GM12878 (cell line): ENCODE measurements at regions not wholly inside any gene's neighbourhood (a gene's known extent, or its start where the extent isn't known, plus 50 kb on each side); places are given as distances from the start of the nearest gene placed in this dataset.

Experiments used
- ATAC-seq: fragments of 200-7000 bp; cut with Tn5 transposase; 3 replicates; pipeline ENCODE4 v1.9.1; 2020; ENCODE audit warnings: mild to moderate bottlenecking, moderate library complexity
- BruUV-seq: library from RNA; stranded (reverse); fragments of 400-500 nt; replicated peaks from 2 replicates; lab custom pipeline; 2021; lab: Mats Ljungman, UMichigan
- CTCF ChIA-PET: fragments of 300-600 bp; sonication (Branson Sonifier 250); formaldehyde crosslinking; extraction: SDS; loops from one replicate; lab custom pipeline; 2021; ENCODE audit warnings: inconsistent platforms; lab: Yijun Ruan, JAX
- POLR2A ChIA-PET: fragments of 350-600 bp; formaldehyde crosslinking; extraction: SDS; loops from one replicate; lab custom pipeline; 2021; ENCODE audit warnings: inconsistent platforms; lab: Charles Lee
- RAD21 ChIA-PET: fragments of 300-600 bp; sonication (Branson Sonifier 250); formaldehyde crosslinking; loops from one replicate; lab custom pipeline; 2023; ENCODE audit warnings: antibody characterized with exemption; ENCODE audit not compliant: unreplicated experiment; lab: Charles Lee
- SMC1A ChIA-PET: fragments of 300-600 bp; sonication (Branson Sonifier 250); formaldehyde crosslinking; loops from one replicate; lab custom pipeline; 2023; ENCODE audit not compliant: unreplicated experiment, uncharacterized antibody; lab: Charles Lee
- DNase-seq: peaks from one replicate; pipeline ENCODE4 v3.0.0-alpha.2; 2011; ENCODE audit warnings: low read depth, low spot score
- FAIRE-seq: peaks from 3 replicates; lab custom pipeline; 2011; peaks lifted over from hg19 to GRCh38; lab: Jason Lieb, UNC
- H2AFZ ChIP-seq: 2 replicates; pipeline ENCODE4 v1.6.0; 2011; ENCODE audit warnings: low read depth, low read length, control low read depth; ENCODE audit not compliant: control insufficient read depth
- H3K27ac ChIP-seq: 2 replicates; pipeline ENCODE4 v1.5.1; 2011; ENCODE audit warnings: control low read depth; ENCODE audit not compliant: control insufficient read depth, insufficient read depth
- H3K27me3 ChIP-seq, 2 experiments: replicated peaks in 1 of 2; 2 replicates each; pipeline versions ENCODE4 v1.6.0 to v1.6.1; 2011; ENCODE audit warnings: low read length in 1 of 2; ENCODE audit not compliant: control insufficient read depth in 2 of 2, insufficient read depth in 2 of 2
- H3K36me3 ChIP-seq, 2 experiments: 2 replicates each; pipeline ENCODE4 v1.5.1; 2011; ENCODE audit warnings: low read length in 1 of 2; ENCODE audit not compliant: control insufficient read depth in 2 of 2, insufficient read depth in 2 of 2
- H3K4me1 ChIP-seq: 2 replicates; pipeline ENCODE4 v1.6.1; 2011; ENCODE audit warnings: mild to moderate bottlenecking, low read length, moderate library complexity, mixed read lengths; ENCODE audit not compliant: control insufficient read depth, insufficient read depth
- H3K4me2 ChIP-seq: 2 replicates; pipeline ENCODE4 v1.6.0; 2011; ENCODE audit warnings: control low read depth; ENCODE audit not compliant: control insufficient read depth, insufficient read depth
- H3K4me3 ChIP-seq: fragments of 200-600 bp; sonication (generic); 2 replicates; pipeline ENCODE4 v1.5.1; 2016
- H3K79me2 ChIP-seq: 2 replicates; pipeline ENCODE4 v1.6.0; 2011; ENCODE audit warnings: low read length; ENCODE audit not compliant: control insufficient read depth, insufficient read depth
- H3K9ac ChIP-seq: 2 replicates; pipeline ENCODE4 v1.8.0; 2011; ENCODE audit warnings: low read length, control low read depth, mixed read lengths; ENCODE audit not compliant: control insufficient read depth, insufficient read depth
- H3K9me3 ChIP-seq: replicated peaks from 3 replicates; pipeline ENCODE4 v1.5.1; 2011; ENCODE audit warnings: mild to moderate bottlenecking, low read length; ENCODE audit not compliant: control insufficient read depth, insufficient read depth
- H4K20me1 ChIP-seq: 2 replicates; pipeline ENCODE4 v1.6.0; 2011; ENCODE audit not compliant: control insufficient read depth, insufficient read depth
- ESRRA ChIP-seq: IDR thresholded peaks from 2 replicates; pipeline ENCODE4 v1.6.1; 2012; ENCODE audit warnings: mild to moderate bottlenecking, low read length, improper control_type of control experiment
- HDAC6 ChIP-seq: fragments of 200-600 bp; sonication (generic); IDR thresholded peaks from one replicate; pipeline ENCODE4 v1.8.0; 2017; ENCODE audit warnings: antibody characterized with exemption; ENCODE audit not compliant: unreplicated experiment
- STAT1 ChIP-seq: fragments of 450-650 bp; conservative IDR thresholded peaks from 2 replicates; pipeline ENCODE4 v1.6.1; 2014; ENCODE audit warnings: antibody characterized with exemption, mild to moderate bottlenecking
- YBX1 ChIP-seq: fragments of 450-650 bp; IDR thresholded peaks from 2 replicates; pipeline ENCODE4 v1.6.1; 2016; ENCODE audit warnings: antibody characterized with exemption
- WGBS: methylation state at CpG from one replicate; pipeline ENCODE4 v1.1.6; 2016; ENCODE audit warnings: low lambda C conversion rate; ENCODE audit not compliant: insufficient replicate concordance, insufficient coverage; ENCODE audit errors: missing lambda C conversion rate; 5-methylcytosine and 5-hydroxymethylcytosine counted together
- in situ Hi-C: fragments of 300-500 bp; cut with MboI; formaldehyde crosslinking; loops from 9 replicates; pipeline ENCODE4 v1.14.3; 2018; ENCODE audit warnings: mixed read lengths
- intact Hi-C: fragments of 100-400 bp; cut with micrococcal nuclease; formaldehyde crosslinking; loops from one replicate; pipeline ENCODE4 v1.14.2; 2022; ENCODE audit not compliant: unreplicated experiment
- TF ChIP-seq, protein P1 (sequence below): fragments of 450-650 bp; IDR thresholded peaks from 2 replicates; pipeline ENCODE4 v1.6.1; 2017; ENCODE audit warnings: borderline replicate concordance
- TF ChIP-seq, protein P2 (sequence below): fragments of 450-650 bp; IDR thresholded peaks from 2 replicates; pipeline ENCODE4 v1.6.1; 2017; ENCODE audit warnings: mild to moderate bottlenecking, moderate library complexity
- TF ChIP-seq, protein P3 (sequence below): IDR thresholded peaks from 2 replicates; pipeline ENCODE4 v1.6.1; 2011; ENCODE audit warnings: mild to moderate bottlenecking, low read depth, low read length, moderate library complexity; ENCODE audit not compliant: insufficient replicate concordance
- TF ChIP-seq, protein P4 (sequence below), 3 experiments: IDR thresholded peaks in 2 of 3; conservative IDR thresholded peaks in 1 of 3; 2 replicates each; pipeline ENCODE4 v1.5.1; 2011; ENCODE audit warnings: low read depth in 3 of 3, low read length in 3 of 3, mild to moderate bottlenecking in 3 of 3, control low read depth in 2 of 3, moderate library complexity in 2 of 3, inconsistent platforms in 1 of 3, mixed read lengths in 1 of 3; ENCODE audit not compliant: control insufficient read depth in 2 of 3, insufficient read depth in 1 of 3; ENCODE audit errors: extremely low read depth in 1 of 3

DNA sequence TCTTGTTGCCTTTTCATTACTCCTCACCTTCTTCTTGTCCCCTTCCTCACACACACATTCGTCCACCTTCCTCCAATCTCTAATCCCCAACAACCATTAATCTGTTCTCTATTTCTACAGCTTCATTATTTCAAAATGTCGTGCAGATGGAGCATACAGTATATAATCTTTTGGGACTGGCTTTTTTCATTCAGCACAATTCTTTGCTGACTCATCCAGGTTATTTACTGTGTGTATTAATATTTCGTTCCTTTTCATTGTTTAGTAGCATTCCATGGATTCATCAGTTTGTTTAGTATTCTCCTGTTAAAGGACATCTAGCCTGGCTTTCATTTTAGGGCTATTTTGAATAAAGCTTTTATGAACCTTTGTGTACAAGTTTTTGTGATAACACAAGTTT, 159.3 kb downstream of the PTPN20 start:
- RAD21 ChIA-PET, result no interaction called here
- Histone ChIP-seq H2AFZ (no peak overlapping the region), H3K4me2 (no peak overlapping the region), H3K36me3 (no peaks in the 10 kb centered on the region), H3K4me1 (no peaks in the 10 kb centered on the region), H3K9me3 (no peaks in the 10 kb centered on the region), H4K20me1 (no peaks in the 10 kb centered on the region), H3K4me3 (no peak overlapping the region), H3K79me2 (no peaks in the 10 kb centered on the region), H3K27ac (no peak overlapping the region), H3K9ac (no peak overlapping the region), H3K27me3 (peaks cover 0 to 3% of the 10 kb centered on the region in 2 experiments; a peak in 3 of 4 replicates)
- DNase-seq (no peak), FAIRE-seq (no peak), ATAC-seq (no peak)
- CTCF ChIA-PET, result interaction anchor here (0.8 to 1.4 kb wide), 2 partner anchors 21 to 23 kb away, joined by 3 to 6 read pairs; no protein-coding TSS in a partner anchor
- no TSS peak for BruUV-seq
- no peak for TF ChIP-seq STAT1
- POLR2A ChIA-PET, result no interaction called here
- SMC1A ChIA-PET, result interaction anchor here (1.3 to 2.2 kb wide), 2 partner anchors 19 to 225 kb away, joined by 3 to 6 read pairs; no protein-coding TSS in a partner anchor
- intact Hi-C loops, result no loop called here
- in situ Hi-C loops, result no loop called here
- 0% methylated on average over 3 of the region's 3 CpGs for WGBS

DNA sequence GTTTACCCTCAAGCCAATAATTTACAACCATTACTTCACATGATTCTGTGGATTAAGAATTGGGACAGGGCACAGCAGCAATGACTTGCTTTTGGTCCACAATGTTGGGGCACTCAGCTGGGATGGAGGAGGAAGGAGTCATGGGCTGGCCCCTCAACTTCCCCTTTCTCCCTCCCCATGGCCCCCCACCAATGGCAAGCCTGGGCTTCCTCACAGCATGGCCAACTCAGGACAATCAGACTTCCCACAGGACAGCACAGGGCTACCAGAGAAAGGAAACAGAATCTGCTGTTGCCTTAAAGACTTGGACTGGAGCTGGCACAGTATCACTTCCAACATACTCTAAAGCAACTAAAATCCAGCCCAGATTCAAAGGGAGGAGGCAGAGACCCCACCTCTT, 160.7 kb downstream of the PTPN20 start:
- DNase-seq, result no peak
- Histone ChIP-seq H3K27me3 (no peaks in the 10 kb centered on the region; a peak in 3 of 4 replicates), H3K79me2 (no peaks in the 10 kb centered on the region), H3K4me3 (no peak overlapping the region), H3K36me3 (no peaks in the 10 kb centered on the region), H4K20me1 (no peaks in the 10 kb centered on the region), H3K4me1 (no peaks in the 10 kb centered on the region), H3K4me2 (no peak overlapping the region), H2AFZ (no peak overlapping the region), H3K9me3 (no peaks in the 10 kb centered on the region), H3K9ac (no peak overlapping the region), H3K27ac (no peak overlapping the region)
- FAIRE-seq, result no peak
- ChIA-PET CTCF (no interaction called here), POLR2A (no interaction called here), SMC1A (interaction anchor here (2.2 kb wide), 1 partner anchor 17 kb away, joined by 6 read pairs; no protein-coding TSS in a partner anchor), RAD21 (interaction anchor here (0.7 kb wide), 1 partner anchor 240 kb away, joined by 3 read pairs; no protein-coding TSS in a partner anchor)
- in situ Hi-C loops (no loop called here), intact Hi-C loops (no loop called here)
- ATAC-seq, result no peak
- no TSS peak for BruUV-seq
- TF ChIP-seq, protein P1, sequence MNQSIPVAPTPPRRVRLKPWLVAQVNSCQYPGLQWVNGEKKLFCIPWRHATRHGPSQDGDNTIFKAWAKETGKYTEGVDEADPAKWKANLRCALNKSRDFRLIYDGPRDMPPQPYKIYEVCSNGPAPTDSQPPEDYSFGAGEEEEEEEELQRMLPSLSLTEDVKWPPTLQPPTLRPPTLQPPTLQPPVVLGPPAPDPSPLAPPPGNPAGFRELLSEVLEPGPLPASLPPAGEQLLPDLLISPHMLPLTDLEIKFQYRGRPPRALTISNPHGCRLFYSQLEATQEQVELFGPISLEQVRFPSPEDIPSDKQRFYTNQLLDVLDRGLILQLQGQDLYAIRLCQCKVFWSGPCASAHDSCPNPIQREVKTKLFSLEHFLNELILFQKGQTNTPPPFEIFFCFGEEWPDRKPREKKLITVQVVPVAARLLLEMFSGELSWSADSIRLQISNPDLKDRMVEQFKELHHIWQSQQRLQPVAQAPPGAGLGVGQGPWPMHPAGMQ, result no peak
- no peak for TF ChIP-seq HDAC6
- TF ChIP-seq, protein P2, sequence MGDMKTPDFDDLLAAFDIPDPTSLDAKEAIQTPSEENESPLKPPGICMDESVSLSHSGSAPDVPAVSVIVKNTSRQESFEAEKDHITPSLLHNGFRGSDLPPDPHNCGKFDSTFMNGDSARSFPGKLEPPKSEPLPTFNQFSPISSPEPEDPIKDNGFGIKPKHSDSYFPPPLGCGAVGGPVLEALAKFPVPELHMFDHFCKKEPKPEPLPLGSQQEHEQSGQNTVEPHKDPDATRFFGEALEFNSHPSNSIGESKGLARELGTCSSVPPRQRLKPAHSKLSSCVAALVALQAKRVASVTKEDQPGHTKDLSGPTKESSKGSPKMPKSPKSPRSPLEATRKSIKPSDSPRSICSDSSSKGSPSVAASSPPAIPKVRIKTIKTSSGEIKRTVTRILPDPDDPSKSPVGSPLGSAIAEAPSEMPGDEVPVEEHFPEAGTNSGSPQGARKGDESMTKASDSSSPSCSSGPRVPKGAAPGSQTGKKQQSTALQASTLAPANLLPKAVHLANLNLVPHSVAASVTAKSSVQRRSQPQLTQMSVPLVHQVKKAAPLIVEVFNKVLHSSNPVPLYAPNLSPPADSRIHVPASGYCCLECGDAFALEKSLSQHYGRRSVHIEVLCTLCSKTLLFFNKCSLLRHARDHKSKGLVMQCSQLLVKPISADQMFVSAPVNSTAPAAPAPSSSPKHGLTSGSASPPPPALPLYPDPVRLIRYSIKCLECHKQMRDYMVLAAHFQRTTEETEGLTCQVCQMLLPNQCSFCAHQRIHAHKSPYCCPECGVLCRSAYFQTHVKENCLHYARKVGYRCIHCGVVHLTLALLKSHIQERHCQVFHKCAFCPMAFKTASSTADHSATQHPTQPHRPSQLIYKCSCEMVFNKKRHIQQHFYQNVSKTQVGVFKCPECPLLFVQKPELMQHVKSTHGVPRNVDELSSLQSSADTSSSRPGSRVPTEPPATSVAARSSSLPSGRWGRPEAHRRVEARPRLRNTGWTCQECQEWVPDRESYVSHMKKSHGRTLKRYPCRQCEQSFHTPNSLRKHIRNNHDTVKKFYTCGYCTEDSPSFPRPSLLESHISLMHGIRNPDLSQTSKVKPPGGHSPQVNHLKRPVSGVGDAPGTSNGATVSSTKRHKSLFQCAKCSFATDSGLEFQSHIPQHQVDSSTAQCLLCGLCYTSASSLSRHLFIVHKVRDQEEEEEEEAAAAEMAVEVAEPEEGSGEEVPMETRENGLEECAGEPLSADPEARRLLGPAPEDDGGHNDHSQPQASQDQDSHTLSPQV, result no peak
- TF ChIP-seq, protein P3, sequence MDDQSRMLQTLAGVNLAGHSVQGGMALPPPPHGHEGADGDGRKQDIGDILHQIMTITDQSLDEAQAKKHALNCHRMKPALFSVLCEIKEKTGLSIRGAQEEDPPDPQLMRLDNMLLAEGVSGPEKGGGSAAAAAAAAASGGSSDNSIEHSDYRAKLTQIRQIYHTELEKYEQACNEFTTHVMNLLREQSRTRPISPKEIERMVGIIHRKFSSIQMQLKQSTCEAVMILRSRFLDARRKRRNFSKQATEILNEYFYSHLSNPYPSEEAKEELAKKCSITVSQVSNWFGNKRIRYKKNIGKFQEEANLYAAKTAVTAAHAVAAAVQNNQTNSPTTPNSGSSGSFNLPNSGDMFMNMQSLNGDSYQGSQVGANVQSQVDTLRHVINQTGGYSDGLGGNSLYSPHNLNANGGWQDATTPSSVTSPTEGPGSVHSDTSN, result no peak
- no peak for TF ChIP-seq ESRRA
- TF ChIP-seq YBX1, result no peak
- TF ChIP-seq, protein P4, sequence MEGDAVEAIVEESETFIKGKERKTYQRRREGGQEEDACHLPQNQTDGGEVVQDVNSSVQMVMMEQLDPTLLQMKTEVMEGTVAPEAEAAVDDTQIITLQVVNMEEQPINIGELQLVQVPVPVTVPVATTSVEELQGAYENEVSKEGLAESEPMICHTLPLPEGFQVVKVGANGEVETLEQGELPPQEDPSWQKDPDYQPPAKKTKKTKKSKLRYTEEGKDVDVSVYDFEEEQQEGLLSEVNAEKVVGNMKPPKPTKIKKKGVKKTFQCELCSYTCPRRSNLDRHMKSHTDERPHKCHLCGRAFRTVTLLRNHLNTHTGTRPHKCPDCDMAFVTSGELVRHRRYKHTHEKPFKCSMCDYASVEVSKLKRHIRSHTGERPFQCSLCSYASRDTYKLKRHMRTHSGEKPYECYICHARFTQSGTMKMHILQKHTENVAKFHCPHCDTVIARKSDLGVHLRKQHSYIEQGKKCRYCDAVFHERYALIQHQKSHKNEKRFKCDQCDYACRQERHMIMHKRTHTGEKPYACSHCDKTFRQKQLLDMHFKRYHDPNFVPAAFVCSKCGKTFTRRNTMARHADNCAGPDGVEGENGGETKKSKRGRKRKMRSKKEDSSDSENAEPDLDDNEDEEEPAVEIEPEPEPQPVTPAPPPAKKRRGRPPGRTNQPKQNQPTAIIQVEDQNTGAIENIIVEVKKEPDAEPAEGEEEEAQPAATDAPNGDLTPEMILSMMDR (IDR thresholded peaks at IDR 0.05 in 2 of 3, conservative IDR thresholded peaks at IDR 0.05 in 1 of 3; ENCODE audit: control insufficient read depth in 2 of 3, extremely low read depth in 1 of 3, insufficient read depth in 1 of 3, low read depth in 3 of 3, low read length in 3 of 3), result no peak
